Upper lobe of right lung (tissue), 1 donor: ENCODE measurements at regions not wholly inside any gene's neighbourhood (a gene's known extent, or its start where the extent isn't known, plus 50 kb on each side); places are given as distances from the start of the nearest gene placed in this dataset.
A peak's percentile ranks its signal among the peaks of the same experiment; 100 is the strongest.

Source experiments
- ATAC-seq: fragments of 200-7000 bp; cut with Tn5 transposase; one replicate; pipeline ENCODE4 v1.9.1; 2020; ENCODE audit warnings: mild to moderate bottlenecking, moderate library complexity
- DNase-seq: peaks from one replicate; pipeline ENCODE4 v3.0.0-alpha.2; 2020
- H3K27ac ChIP-seq: fragments of 200-600 bp; one replicate; pipeline ENCODE4 v1.8.0; 2022
- H3K27me3 ChIP-seq: fragments of 200-600 bp; one replicate; pipeline ENCODE4 v1.8.0; 2022; ENCODE audit warnings: mild to moderate bottlenecking
- H3K36me3 ChIP-seq: fragments of 200-600 bp; one replicate; pipeline ENCODE4 v1.8.0; 2022
- H3K4me1 ChIP-seq: fragments of 200-600 bp; one replicate; pipeline ENCODE4 v1.8.0; 2022
- H3K4me3 ChIP-seq: fragments of 200-600 bp; one replicate; pipeline ENCODE4 v1.8.0; 2022; ENCODE audit warnings: mild to moderate bottlenecking
- H3K9me3 ChIP-seq: fragments of 200-600 bp; one replicate; pipeline ENCODE4 v1.8.0; 2022
- CTCF ChIP-seq: fragments of 200-600 bp; IDR thresholded peaks from one replicate; pipeline ENCODE4 v1.8.0; 2022; ENCODE audit warnings: antibody characterized with exemption
- intact Hi-C: fragments of 100-400 bp; cut with DNase I; formaldehyde crosslinking; loops from one replicate; pipeline ENCODE4 v1.11.0; 2022
- donor health status: DM: no; HTN: yes; CAD: no; lungs with severe emphysema.

- H3K36me3 ChIP-seq = no peaks in the 10 kb centered on the region
- ATAC-seq (no peak), DNase-seq (no peak)
- no peaks in the 10 kb centered on the region for H3K4me1 ChIP-seq
- intact Hi-C loops = no loop called here
- no peaks in the 10 kb centered on the region for H3K27me3 ChIP-seq
- no peaks in the 10 kb centered on the region for H3K9me3 ChIP-seq
- TF ChIP-seq CTCF = no peak
- H3K27ac ChIP-seq = no peak overlapping the region
- H3K4me3 ChIP-seq = no peak overlapping the region
Measured at GRCh38 chr14:98766818-98767217, 505.2 kb downstream of the BCL11B start.

GRCh38 chr14:98769326-98769725 lies 502.7 kb downstream of the BCL11B start:
- no peaks in the 10 kb centered on the region for H3K27me3 ChIP-seq
- H3K4me1 ChIP-seq = no peaks in the 10 kb centered on the region
- intact Hi-C loops = no loop called here
- no peaks in the 10 kb centered on the region for H3K9me3 ChIP-seq
- no peak overlapping the region for H3K4me3 ChIP-seq
- no peaks in the 10 kb centered on the region for H3K36me3 ChIP-seq
- TF ChIP-seq CTCF = no peak
- DNase-seq (no peak), ATAC-seq (peak; percentile 14)
- no peak overlapping the region for H3K27ac ChIP-seq

GRCh38 chr14:98770151-98770550 lies 501.8 kb downstream of the BCL11B start:
- H3K36me3 ChIP-seq = no peaks in the 10 kb centered on the region
- no peak overlapping the region for H3K4me3 ChIP-seq
- ATAC-seq (no peak), DNase-seq (no peak)
- no peak for TF ChIP-seq CTCF
- H3K9me3 ChIP-seq = no peaks in the 10 kb centered on the region
- intact Hi-C loops = no loop called here
- no peaks in the 10 kb centered on the region for H3K27me3 ChIP-seq
- no peaks in the 10 kb centered on the region for H3K4me1 ChIP-seq
- H3K27ac ChIP-seq = no peak overlapping the region

GRCh38 chr14:98773814-98774213 lies 498.2 kb downstream of the BCL11B start:
- no peak overlapping the region for H3K27ac ChIP-seq
- intact Hi-C loops = no loop called here
- H3K27me3 ChIP-seq = no peaks in the 10 kb centered on the region
- no peaks in the 10 kb centered on the region for H3K4me1 ChIP-seq
- no peak for TF ChIP-seq CTCF
- no peaks in the 10 kb centered on the region for H3K36me3 ChIP-seq
- ATAC-seq (no peak), DNase-seq (no peak)
- no peak overlapping the region for H3K4me3 ChIP-seq
- H3K9me3 ChIP-seq = no peaks in the 10 kb centered on the region

GRCh38 chr14:98775892-98776291 lies 496.1 kb downstream of the BCL11B start:
- Histone ChIP-seq H3K27me3 (no peaks in the 10 kb centered on the region), H3K4me1 (no peaks in the 10 kb centered on the region), H3K4me3 (no peak overlapping the region), H3K9me3 (no peaks in the 10 kb centered on the region), H3K27ac (no peak overlapping the region), H3K36me3 (no peaks in the 10 kb centered on the region)
- ATAC-seq = no peak
- TF ChIP-seq CTCF = no peak
- intact Hi-C loops = no loop called here
- no peak for DNase-seq

- H3K4me1 ChIP-seq = no peaks in the 10 kb centered on the region
- ATAC-seq = no peak
- intact Hi-C loops = no loop called here
- no peak for DNase-seq
- no peak overlapping the region for H3K27ac ChIP-seq
- H3K9me3 ChIP-seq = no peaks in the 10 kb centered on the region
- TF ChIP-seq CTCF = no peak
- no peak overlapping the region for H3K4me3 ChIP-seq
- H3K27me3 ChIP-seq = no peaks in the 10 kb centered on the region
- no peaks in the 10 kb centered on the region for H3K36me3 ChIP-seq
Measured at GRCh38 chr14:98782062-98782461, 489.9 kb downstream of the BCL11B start.
